HepG2 (cell line): ENCODE measurements at regions not wholly inside any gene's neighbourhood (a gene's known extent, or its start where the extent isn't known, plus 50 kb on each side); places are given as distances from the start of the nearest gene placed in this dataset.

Experiments
- ATAC-seq: fragments of 200-7000 bp; cut with Tn5 transposase; 3 replicates; pipeline ENCODE4 v1.9.1; 2020; ENCODE audit warnings: mild to moderate bottlenecking, moderate library complexity
- BruUV-seq: library from RNA; stranded (reverse); fragments of 400-500 nt; replicated peaks from 2 replicates; lab custom pipeline; 2021; lab: Mats Ljungman, UMichigan
- CTCF ChIA-PET: fragments of 300-600 bp; formaldehyde crosslinking; extraction: SDS; loops from one replicate; lab custom pipeline; 2021; ENCODE audit warnings: low total read pairs, inconsistent platforms, low intra/inter-chr PET ratio; lab: Yijun Ruan, JAX
- POLR2A ChIA-PET: fragments of 350-600 bp; sonication (Branson Sonifier 250); formaldehyde crosslinking; loops from one replicate; lab custom pipeline; 2020; ENCODE audit warnings: antibody characterized with exemption, inconsistent platforms; lab: Yijun Ruan, JAX
- DNase-seq: peaks from one replicate; pipeline ENCODE4 v3.0.0-alpha.2; 2015; ENCODE audit warnings: low spot score
- FAIRE-seq: peaks from 3 replicates; lab custom pipeline; 2011; peaks lifted over from hg19 to GRCh38; lab: Jason Lieb, UNC
- H2AFZ ChIP-seq: one replicate; pipeline ENCODE4 v1.6.1; 2011; ENCODE audit warnings: low read length, inconsistent platforms
- H3K27ac ChIP-seq: fragments of 300-600 bp; 3 replicates; pipeline ENCODE4 v1.8.0; 2011; ENCODE audit warnings: mixed run types, mild to moderate bottlenecking, mixed read lengths, low read length, inconsistent platforms; ENCODE audit not compliant: insufficient read depth; ENCODE audit errors: extremely low read length
- H3K27me3 ChIP-seq, 2 experiments: fragments of 200-600 bp in 1 of 2; 2 replicates in 1 of 2; 3 replicates in 1 of 2; pipeline versions ENCODE4 v1.6.0 to v1.8.0; 2011; ENCODE audit warnings: low read length in 2 of 2, mild to moderate bottlenecking in 2 of 2, moderate library complexity in 2 of 2, inconsistent platforms in 1 of 2; ENCODE audit not compliant: insufficient read depth in 2 of 2, control insufficient read depth in 1 of 2
- H3K36me3 ChIP-seq, 2 experiments: fragments of 200-600 bp in 1 of 2; replicated peaks in 1 of 2; 2 replicates in 1 of 2; 3 replicates in 1 of 2; pipeline versions ENCODE4 v1.5.1 to v1.8.0; 2011; ENCODE audit warnings: low read length in 2 of 2, inconsistent platforms in 1 of 2; ENCODE audit not compliant: insufficient read depth in 2 of 2, control insufficient read depth in 1 of 2
- H3K4me1 ChIP-seq: 2 replicates; pipeline ENCODE4 v1.5.1; 2012; ENCODE audit warnings: low read length, inconsistent platforms; ENCODE audit not compliant: insufficient read depth
- H3K4me2 ChIP-seq: 2 replicates; pipeline ENCODE4 v1.6.0; 2011; ENCODE audit warnings: low read depth, low read length, inconsistent platforms
- H3K4me3 ChIP-seq, 3 experiments: fragments of 200-600 bp in 1 of 3; sonication (generic), shearing (Covaris generic) in 1 of 3; replicated peaks in 1 of 3; 2 replicates each; pipeline ENCODE4 v1.5.1; 2011 to 2016; ENCODE audit warnings: low read length in 3 of 3, inconsistent platforms in 2 of 3, low read depth in 2 of 3, mild to moderate bottlenecking in 2 of 3, control low read depth in 1 of 3, mixed read lengths in 1 of 3; ENCODE audit not compliant: insufficient read depth in 1 of 3
- H3K79me2 ChIP-seq: one replicate; pipeline ENCODE4 v1.6.1; 2011; ENCODE audit warnings: low read length, inconsistent platforms; ENCODE audit not compliant: insufficient read depth
- H3K9ac ChIP-seq: 2 replicates; pipeline ENCODE4 v1.6.0; 2011; ENCODE audit warnings: mild to moderate bottlenecking, low read depth, low read length, inconsistent platforms; ENCODE audit not compliant: insufficient read depth
- H3K9me3 ChIP-seq: 2 replicates; pipeline ENCODE4 v1.5.1; 2012; ENCODE audit warnings: mild to moderate bottlenecking, low read length
- H4K20me1 ChIP-seq: 2 replicates; pipeline ENCODE4 v1.6.0; 2011; ENCODE audit warnings: inconsistent platforms, mild to moderate bottlenecking, low read length, moderate library complexity; ENCODE audit not compliant: insufficient read depth
- ATF7 ChIP-seq, 2 experiments: fragments of 450-650 bp in 1 of 2; sonication (generic) in 1 of 2; formaldehyde crosslinking in 1 of 2; IDR thresholded peaks; 2 replicates each; pipeline versions ENCODE4 v1.4.0 to v1.6.1; 2016 to 2020; ENCODE audit warnings: antibody characterized with exemption in 1 of 2, mild to moderate bottlenecking in 1 of 2, missing genetic modification reagents in 1 of 2
- CBX1 ChIP-seq: IDR thresholded peaks from one replicate; pipeline ENCODE4 v1.6.1; 2016; ENCODE audit warnings: antibody characterized with exemption, low read depth
- CCAR2 ChIP-seq: fragments of 200-400 bp; formaldehyde crosslinking; optimal IDR thresholded peaks from 2 replicates; pipeline ENCODE3; 2018; ENCODE audit warnings: low read depth, mild to moderate bottlenecking, low read length, moderate library complexity
- ETV5 ChIP-seq: IDR thresholded peaks from 2 replicates; pipeline ENCODE4 v1.6.1; 2018; ENCODE audit warnings: missing biosample characterization, missing genetic modification reagents, inconsistent platforms, borderline replicate concordance
- HMG20B ChIP-seq: conservative IDR thresholded peaks from 2 replicates; pipeline ENCODE4 v1.6.1; 2016; ENCODE audit warnings: missing genetic modification reagents, missing compliant biosample characterization
- HMGXB3 ChIP-seq: sonication (generic); formaldehyde crosslinking; IDR thresholded peaks from 2 replicates; pipeline ENCODE4 v1.4.0; 2020; ENCODE audit warnings: missing genetic modification reagents, borderline replicate concordance
- HNRNPK ChIP-seq: fragments of 200-400 bp; formaldehyde crosslinking; IDR thresholded peaks from 2 replicates; pipeline ENCODE4 v1.6.1; 2018; ENCODE audit warnings: low read length, low read depth, moderate library complexity, mild to moderate bottlenecking; ENCODE audit not compliant: poor library complexity, severe bottlenecking
- NCOA5 ChIP-seq: sonication (generic); formaldehyde crosslinking; IDR thresholded peaks from 2 replicates; pipeline ENCODE4 v1.4.0; 2020; ENCODE audit warnings: missing genetic modification reagents
- SYNCRIP ChIP-seq: fragments of 200-400 bp; formaldehyde crosslinking; IDR thresholded peaks from 2 replicates; pipeline ENCODE4 v1.6.1; 2018; ENCODE audit warnings: mild to moderate bottlenecking, low read depth, low read length; ENCODE audit not compliant: insufficient read depth
- ZNF484 ChIP-seq: sonication (generic); formaldehyde crosslinking; IDR thresholded peaks from 2 replicates; pipeline ENCODE4 v1.5.1; 2020; ENCODE audit warnings: mild to moderate bottlenecking, low read depth, missing genetic modification reagents, borderline replicate concordance
- ZNF558 ChIP-seq: sonication (generic); formaldehyde crosslinking; IDR thresholded peaks from 2 replicates; pipeline ENCODE4 v1.9.0; 2022; ENCODE audit warnings: mild to moderate bottlenecking, missing genetic modification reagents, borderline replicate concordance
- ZNF672 ChIP-seq: sonication (generic); formaldehyde crosslinking; IDR thresholded peaks from 2 replicates; pipeline ENCODE4 v1.8.1; 2022; ENCODE audit warnings: missing genetic modification reagents
- WGBS: methylation state at CpG from one replicate; pipeline ENCODE4 v1.1.6; 2017; ENCODE audit warnings: low lambda C conversion rate; 5-methylcytosine and 5-hydroxymethylcytosine counted together
- in situ Hi-C: cut with HindIII; loops from 2 replicates; pipeline ENCODE4 v1.10.0; 2017; ENCODE audit warnings: low pct_unique_long_range_greater_than_20kb; ENCODE audit not compliant: extremely low pct_ligation_motif_present
- intact Hi-C: fragments of 100-400 bp; cut with micrococcal nuclease; formaldehyde crosslinking; loops from one replicate; pipeline ENCODE4 v1.10.0; 2022; ENCODE audit not compliant: unreplicated experiment

GRCh38 chr4:3347871-3348270, 55.0 kb downstream of the RGS12 start:
- Histone ChIP-seq H3K4me2 (no peak overlapping the region), H3K9me3 (peaks cover 16% of the 10 kb centered on the region), H3K9ac (no peak overlapping the region), H3K4me1 (peaks cover 17% of the 10 kb centered on the region), H3K4me3 (no peak overlapping the region), H2AFZ (no peak overlapping the region), H3K79me2 (peaks cover 6% of the 10 kb centered on the region), H4K20me1 (no peaks in the 10 kb centered on the region), H3K36me3 (peaks cover 4 to 7% of the 10 kb centered on the region in 2 experiments; a peak in 2 of 5 replicates), H3K27me3 (no peaks in the 10 kb centered on the region), H3K27ac (no peak overlapping the region)
- in situ Hi-C loops (loop anchor here (5.0 kb wide), 1 partner anchor 99 kb away; no protein-coding TSS in a partner anchor), intact Hi-C loops (loop anchor here (2.0 kb wide), 2 partner anchors 37 to 61 kb away; no protein-coding TSS in a partner anchor)
- FAIRE-seq (no peak), ATAC-seq (no peak), DNase-seq (no peak)
- 95% methylated on average over 4 of the region's 4 CpGs for WGBS
- POLR2A ChIA-PET, result no interaction called here
- no TSS peak for BruUV-seq
- TF ChIP-seq HMG20B (no peak), ZNF558 (CRISPR knock-in tag) (no peak), ZNF672 (CRISPR knock-in tag) (no peak), CCAR2 (no peak), HNRNPK (no peak), ATF7 (IDR thresholded peaks at IDR 0.05) (no peak), ATF7 (CRISPR knock-in tag; IDR thresholded peaks at IDR 0.05) (no peak), NCOA5 (CRISPR knock-in tag) (no peak), SYNCRIP (no peak), ZNF484 (CRISPR knock-in tag) (no peak), CBX1 (no peak), HMGXB3 (no peak), ETV5 (CRISPR knock-in tag) (no peak)
- CTCF ChIA-PET, result interaction anchor here (2.7 to 5.4 kb wide), 2 partner anchors 95 to 105 kb away, joined by 9 to 54 read pairs; partner anchors contain the start of gene HGFAC
